IPS-NIHi7 (cell line): ENCODE measurements at regions not wholly inside any gene's neighbourhood (a gene's known extent, or its start where the extent isn't known, plus 50 kb on each side); places are given as distances from the start of the nearest gene placed in this dataset.
"Not testable (repeated sequence)": the region's sequence is repeated elsewhere in the genome, so short reads cannot be mapped to it uniquely, and the experiment has no call there.

Experiments used
- DNase-seq: peaks from one replicate; pipeline ENCODE4 v3.0.0; 2012; ENCODE audit warnings: mixed read lengths; ENCODE audit errors: extremely low spot score

- peak; percentile 29 for DNase-seq
Measured at GRCh38 chr12:16880864-16881285, 274.9 kb upstream of the LMO3 start.

- no peak for DNase-seq
Measured at GRCh38 chr12:16870845-16871244, 264.9 kb upstream of the LMO3 start.

DNA sequence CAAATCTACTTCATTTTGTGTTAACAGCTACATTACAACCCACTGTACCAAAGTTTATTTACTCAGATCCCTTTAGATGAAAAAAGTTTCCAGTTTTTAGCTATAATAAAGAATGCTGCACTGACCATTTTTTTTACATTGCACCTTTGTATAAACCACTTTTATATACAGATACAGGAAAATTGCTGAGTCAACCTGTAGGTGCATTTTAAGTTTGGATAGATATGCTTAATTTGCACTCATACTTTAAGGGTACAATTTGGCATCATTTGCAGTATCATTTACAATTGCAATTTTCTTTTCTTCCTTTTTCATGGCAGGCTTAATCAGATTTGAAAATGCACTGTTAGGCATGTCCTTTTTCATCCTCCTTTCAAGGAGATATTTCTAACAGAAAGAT lies 257.8 kb upstream of the LMO3 start:
- no peak for DNase-seq

DNA sequence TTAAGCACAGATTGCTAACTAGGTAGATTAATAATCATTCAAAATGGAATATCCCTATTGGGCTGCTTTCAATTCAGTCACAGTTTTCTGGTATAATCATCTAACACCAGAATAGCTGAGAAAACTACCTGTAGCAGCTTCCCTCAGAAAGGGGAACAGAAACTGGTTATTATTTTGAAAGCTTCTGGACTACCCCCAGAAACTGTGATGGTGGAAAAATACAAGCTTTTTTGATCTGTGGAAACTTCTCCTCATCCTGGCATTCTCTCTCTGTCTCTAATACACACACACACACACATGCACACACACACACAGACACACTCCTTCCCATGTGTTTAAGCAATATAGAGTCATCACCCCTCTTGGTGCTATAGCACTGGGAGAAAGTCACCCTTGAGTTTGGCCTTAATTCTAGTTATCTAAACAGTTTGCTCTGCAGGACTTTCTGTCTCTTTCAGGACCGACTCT lies 251.5 kb upstream of the LMO3 start:
- DNase-seq: no peak

GRCh38 chr12:16854465-16854864 lies 248.5 kb upstream of the LMO3 start:
- no peak for DNase-seq

DNA sequence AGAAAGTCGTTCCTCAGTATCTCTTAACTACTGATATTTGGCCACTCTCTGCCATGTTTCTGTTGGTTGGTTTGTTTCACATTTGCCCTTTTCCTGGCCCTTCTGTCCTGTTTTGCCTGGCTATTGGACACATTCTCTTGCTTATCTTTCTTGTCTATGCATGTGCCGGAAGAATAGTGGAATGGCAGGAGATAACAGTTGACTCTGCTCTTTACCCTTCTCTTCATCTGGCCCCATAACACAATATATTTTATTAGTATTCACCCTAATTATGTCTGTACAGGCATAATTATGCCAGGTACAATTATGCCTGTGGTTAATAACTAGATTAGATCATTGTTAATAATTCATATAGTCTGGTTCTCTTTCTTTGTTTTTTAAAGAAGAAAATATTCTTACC lies 243.5 kb upstream of the LMO3 start:
- no peak for DNase-seq

DNA sequence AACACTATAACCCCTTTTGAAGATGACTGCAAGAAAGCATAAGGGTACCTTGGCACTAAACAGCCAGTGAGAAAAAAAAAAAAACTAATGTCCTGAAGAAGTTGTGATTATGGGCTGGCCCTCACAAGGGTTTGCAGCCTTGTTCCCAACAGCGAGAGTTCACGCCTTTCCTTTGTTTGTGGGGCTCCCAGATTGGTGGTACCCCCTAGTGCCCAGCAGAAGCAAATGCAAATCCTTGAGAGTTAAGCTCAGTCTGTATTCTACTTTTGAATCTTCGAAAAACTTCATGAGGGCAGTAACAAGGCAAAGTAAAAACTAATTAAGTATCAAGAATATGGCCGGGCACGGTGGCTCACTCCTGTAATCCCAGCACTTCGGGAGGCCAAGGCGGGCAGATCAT lies 238.9 kb upstream of the LMO3 start:
- peak; percentile 42 for DNase-seq

DNA sequence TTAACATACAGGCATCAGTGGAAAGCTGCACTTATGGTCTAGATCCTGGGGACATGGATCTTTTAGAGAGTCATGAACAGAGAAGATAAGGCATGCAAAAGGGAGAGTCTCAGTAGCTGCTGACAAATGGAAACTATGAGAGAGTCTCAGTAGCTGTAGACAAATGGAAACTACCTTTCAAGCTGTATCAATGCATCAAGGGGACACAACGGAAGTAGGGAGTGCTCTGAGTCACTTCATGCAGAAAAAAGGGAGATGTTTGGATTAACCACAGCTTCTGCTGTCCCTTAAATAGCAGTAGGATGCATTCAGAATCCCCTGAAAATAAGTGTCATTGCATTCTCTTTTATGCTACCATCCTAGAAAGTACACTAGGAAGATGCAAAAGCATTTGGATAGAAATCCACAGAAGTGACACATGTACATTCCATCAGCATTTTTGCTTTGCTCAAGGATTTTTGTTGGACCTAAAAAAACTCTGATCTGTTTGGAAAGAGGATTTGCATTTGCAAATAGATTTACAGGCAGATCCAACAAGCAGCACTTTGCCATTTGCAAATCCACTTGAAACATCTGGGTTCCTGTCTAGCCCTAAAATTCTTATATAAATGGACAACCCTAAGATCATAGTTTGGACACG lies 227.5 kb upstream of the LMO3 start:
- no peak for DNase-seq

DNA sequence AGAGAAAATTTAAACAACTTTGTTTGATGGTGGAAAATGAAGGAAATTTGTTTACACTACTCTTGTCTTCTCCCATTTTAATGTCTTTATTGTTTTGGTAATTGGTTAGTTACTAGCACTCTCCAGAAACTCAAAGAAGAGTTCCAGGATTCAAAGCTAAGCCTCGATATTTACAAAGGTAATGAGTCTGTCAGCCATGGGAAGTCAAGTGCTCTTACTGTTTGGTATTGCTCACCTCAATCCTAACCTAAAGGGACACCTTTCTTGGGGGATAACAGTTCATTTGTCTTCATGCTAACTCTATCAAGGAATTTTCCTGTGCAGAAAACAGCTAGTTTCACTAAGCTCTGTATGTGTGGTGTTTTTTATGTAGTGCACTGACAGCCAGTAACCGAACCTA lies 222.9 kb upstream of the LMO3 start:
- DNase-seq: no peak

GRCh38 chr12:16807731-16808130 lies 201.8 kb upstream of the LMO3 start:
- DNase-seq: no peak

DNA sequence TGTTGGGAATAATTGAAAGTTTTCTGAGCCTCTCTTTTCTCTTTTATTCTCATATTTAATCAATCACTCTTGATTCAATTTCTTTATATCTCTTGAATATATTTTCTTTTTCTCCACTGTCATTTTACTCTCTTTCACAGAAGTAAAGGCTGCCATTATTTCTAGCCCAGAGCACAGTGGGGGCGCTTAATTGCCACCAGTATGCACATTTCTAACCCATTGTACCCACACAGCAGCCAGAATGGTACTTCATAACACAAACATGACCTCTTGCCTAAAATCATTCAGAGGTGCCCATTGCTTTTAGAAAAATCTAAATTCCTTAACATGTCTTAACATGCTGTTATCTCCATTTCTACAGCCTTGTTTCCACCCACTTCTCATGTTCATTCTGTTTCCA lies 190.2 kb upstream of the LMO3 start:
- no peak for DNase-seq

- peak; percentile 15 for DNase-seq
Measured at GRCh38 chr12:16789204-16789790, 183.3 kb upstream of the LMO3 start.

DNA sequence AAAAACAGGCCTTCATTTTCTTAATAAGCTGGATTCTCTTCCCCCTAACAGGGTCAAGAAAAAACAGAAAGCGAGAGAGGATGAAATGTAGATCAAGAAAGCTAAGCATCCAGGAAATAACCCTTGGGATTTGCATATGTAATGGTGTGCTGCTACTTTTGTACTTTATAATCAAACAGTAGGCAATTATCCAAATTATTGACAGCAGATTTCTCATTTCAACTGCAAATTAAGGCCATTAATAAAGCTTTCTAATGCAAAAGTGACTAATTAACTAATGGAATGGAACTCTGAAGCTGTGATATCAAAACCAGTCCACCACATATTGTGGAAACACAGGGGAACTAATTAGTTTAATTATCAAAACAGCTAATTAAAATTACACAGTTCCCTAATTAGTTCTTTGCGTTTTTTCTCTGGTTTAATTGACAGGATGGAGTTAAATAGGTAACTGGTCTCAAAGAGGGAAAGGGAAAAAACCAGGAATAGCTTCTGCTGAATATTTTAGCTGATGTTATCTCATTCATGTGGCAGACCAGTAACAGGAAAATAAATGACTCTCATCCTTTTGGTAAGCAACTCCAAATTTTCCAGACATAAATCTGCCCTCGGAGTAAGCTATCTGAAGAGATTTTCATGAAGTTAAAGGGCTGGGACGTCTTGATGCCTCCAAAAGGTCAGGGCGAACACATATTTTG lies 182.7 kb upstream of the LMO3 start:
- DNase-seq: no peak

- DNase-seq: no peak
Measured at GRCh38 chr12:16785953-16786352, 180.0 kb upstream of the LMO3 start.

DNA sequence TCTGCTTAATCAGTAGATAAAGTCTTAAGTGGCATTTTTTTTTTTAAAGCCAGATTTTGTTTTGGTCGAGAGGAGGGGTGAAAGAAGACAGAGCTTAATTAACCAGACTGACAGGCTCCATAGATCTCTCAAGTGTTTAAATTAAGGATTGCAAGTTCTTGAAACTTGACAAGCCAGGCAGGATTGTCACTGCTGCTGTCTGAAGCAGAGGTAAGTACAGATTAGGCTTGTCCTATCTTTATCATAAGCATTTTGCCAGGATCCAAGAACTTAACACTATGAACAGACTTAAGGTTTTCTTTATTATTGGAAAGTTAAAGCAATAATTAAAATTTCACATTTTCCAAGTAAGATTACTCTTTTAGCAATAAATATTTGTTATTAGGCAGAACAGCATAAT lies 179.6 kb upstream of the LMO3 start:
- no peak for DNase-seq

DNA sequence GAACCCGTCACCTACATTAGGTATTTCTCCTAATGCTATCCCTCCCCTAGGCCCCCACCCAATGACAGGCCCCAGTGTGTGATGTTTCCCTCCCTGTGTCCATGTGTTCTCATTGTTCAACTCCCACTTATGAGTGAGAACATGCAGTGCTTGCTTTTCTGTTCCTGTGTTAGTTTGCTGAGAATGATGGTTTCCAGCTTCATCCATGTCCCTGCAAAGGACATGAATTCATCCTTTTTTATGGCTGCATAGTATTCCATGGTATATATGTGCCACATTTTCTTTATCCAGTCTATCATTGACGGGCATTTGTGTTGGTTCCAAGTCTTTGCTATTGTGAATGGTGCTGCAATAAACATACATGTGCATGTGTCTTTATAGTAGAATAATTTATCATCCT lies 163.2 kb upstream of the LMO3 start:
- not testable (repeated sequence) for DNase-seq

DNA sequence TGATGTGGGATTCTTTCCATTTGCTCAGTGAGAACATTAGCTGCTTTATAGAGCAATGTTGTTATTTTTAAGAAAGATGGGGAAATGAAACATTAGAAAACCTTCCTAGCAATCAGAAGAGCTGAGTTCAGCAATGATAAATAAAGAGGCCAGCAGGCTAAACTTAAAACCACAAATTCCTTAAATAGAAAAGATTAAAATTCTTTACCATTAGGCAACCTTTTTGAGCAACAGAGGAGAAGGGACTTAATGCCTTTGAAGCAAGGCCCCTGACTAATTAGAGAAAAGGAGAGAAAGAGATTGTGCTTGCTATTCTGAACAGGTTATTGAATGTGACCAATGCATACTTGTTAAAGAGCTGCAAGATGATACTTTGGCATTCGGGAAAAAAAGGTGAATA lies 160.8 kb upstream of the LMO3 start:
- no peak for DNase-seq

DNA sequence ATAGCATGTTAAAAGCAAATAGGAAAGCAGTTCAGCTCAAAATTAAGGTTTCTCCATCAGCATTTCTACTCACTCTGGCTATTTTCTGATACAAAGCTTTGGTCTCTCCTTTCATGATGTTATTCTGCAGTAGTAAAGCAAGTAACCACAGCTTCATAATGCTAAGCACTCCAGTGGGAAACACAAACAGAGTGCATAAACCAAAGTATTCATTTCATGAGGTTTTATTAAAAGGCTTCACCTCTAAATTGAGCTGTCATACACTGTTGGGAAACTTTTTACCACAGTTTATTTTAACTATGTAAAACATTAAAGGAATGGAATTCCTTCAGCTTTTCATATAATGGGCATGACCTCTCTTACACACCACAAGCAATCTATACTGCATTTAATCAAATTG lies 157.9 kb upstream of the LMO3 start:
- DNase-seq: no peak

GRCh38 chr12:16756833-16757555 lies 151.0 kb upstream of the LMO3 start:
- peak; percentile 12 for DNase-seq

GRCh38 chr12:16730772-16731171 lies 124.8 kb upstream of the LMO3 start:
- no peak for DNase-seq

- no peak for DNase-seq
Measured at GRCh38 chr12:16726879-16727278, 120.9 kb upstream of the LMO3 start.

GRCh38 chr12:16719713-16720416 lies 113.9 kb upstream of the LMO3 start:
- DNase-seq: no peak
